ENCODE measurements at regions not wholly inside any gene's neighbourhood (a gene's known extent, or its start where the extent isn't known, plus 50 kb on each side); places are given as distances from the start of the nearest gene placed in this dataset.

DNA sequence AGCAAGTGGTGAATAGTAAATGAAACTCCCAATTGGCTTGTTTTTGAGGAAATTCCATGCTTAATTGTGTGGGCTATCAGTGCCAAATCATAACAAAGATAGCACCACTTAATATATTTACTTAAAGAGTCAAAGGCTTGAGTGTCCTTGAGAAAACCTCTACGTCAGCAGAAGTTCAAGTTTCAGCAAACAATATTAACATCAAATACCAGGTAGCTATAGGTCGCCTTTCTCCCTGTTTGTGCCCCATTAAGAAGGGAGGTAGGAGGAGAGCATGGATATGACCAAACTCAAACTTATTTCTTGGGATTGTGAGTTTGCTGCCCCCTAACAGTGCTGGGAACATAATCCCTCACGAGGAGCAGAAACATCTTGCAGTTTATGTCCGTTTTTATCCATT is 105.6 kb upstream of the SYN3 start:
- POLR2A ChIA-PET: no interaction called here
- H4K20me1 ChIP-seq (ENCODE audit: insufficient read depth): no peaks in the 10 kb centered on the region
- H3K4me2 ChIP-seq (ENCODE audit: low read length): no peak overlapping the region
- H3K9ac ChIP-seq (ENCODE audit: low read length): no peak overlapping the region
- no TSS peak for BruUV-seq (replicated peaks)
- H2AFZ ChIP-seq (ENCODE audit: low read depth, low read length, poor library complexity, severe bottlenecking): no peak overlapping the region
- intact Hi-C loops (cut with micrococcal nuclease): no loop called here
- H3K27ac ChIP-seq (ENCODE audit: low read depth, low read length): no peak overlapping the region
- RAD21 ChIA-PET (ENCODE audit: low non-redundant PET in 1 of 2, low total read pairs in 2 of 2, uncharacterized antibody in 2 of 2, unreplicated experiment in 2 of 2): no interaction called here
- DNase-seq (ENCODE audit: low read depth, low spot score) (no peak), ATAC-seq (no peak)
- no peaks in the 10 kb centered on the region for H3K4me1 ChIP-seq (ENCODE audit: control insufficient read depth in 1 of 2, insufficient read depth in 2 of 2, low read length in 2 of 2)
- no peaks in the 10 kb centered on the region for H3K27me3 ChIP-seq (ENCODE audit: insufficient read depth, low read length)
- H3K9me2 ChIP-seq (ENCODE audit: insufficient read depth): no peaks in the 10 kb centered on the region
- CTCF ChIA-PET: no interaction called here
- TF ChIP-seq EGR1 (IDR thresholded peaks at IDR 0.05; ENCODE audit: low read depth): no peak
- TF ChIP-seq EZH2phosphoT487 (IDR thresholded peaks at IDR 0.05; ENCODE audit: borderline replicate concordance): no peak
- no peak for TF ChIP-seq FOSL1 (IDR thresholded peaks at IDR 0.05; ENCODE audit: low read depth)
- TF ChIP-seq SIN3A (IDR thresholded peaks at IDR 0.05; ENCODE audit: low read depth): no peak
- TF ChIP-seq, protein P1, sequence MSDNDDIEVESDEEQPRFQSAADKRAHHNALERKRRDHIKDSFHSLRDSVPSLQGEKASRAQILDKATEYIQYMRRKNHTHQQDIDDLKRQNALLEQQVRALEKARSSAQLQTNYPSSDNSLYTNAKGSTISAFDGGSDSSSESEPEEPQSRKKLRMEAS (IDR thresholded peaks at IDR 0.05): no peak
- TF ChIP-seq RAD21 (IDR thresholded peaks at IDR 0.05; ENCODE audit: low read depth): no peak
- no peak overlapping the region for H3K4me3 ChIP-seq (replicated peaks in 1 of 2; ENCODE audit: low read depth in 1 of 2, low read length in 2 of 2)
- no peaks in the 10 kb centered on the region for H3K36me3 ChIP-seq (ENCODE audit: control insufficient read depth in 1 of 2, insufficient read depth in 2 of 2, low read length in 2 of 2)
- no peaks in the 10 kb centered on the region for H3K79me2 ChIP-seq (ENCODE audit: insufficient read depth, low read length)
- H3K9me3 ChIP-seq (ENCODE audit: control insufficient read depth in 1 of 2, insufficient read depth in 1 of 2, low read depth in 1 of 2, low read length in 2 of 2): peaks cover 0 to 3% of the 10 kb centered on the region in 2 experiments; a peak in 1 of 4 replicates

DNA sequence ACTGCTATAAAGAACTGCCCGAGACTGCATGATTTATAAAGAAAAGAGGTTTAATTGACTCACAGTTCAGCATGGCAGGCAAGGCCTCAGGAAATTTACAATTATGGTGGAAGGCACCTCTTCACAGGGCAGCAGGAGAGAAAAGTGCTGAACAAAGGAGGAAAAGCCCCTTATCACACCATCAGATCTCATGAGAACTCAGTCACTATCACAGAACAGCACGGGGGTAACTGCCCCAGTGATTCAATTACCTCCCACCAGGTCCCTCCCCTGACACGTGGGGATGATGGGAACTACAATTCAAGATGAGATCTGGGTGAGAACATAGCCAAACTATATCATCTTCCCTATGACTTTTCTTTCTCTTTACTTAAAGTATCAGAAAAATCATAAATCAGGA is 104.0 kb upstream of the SYN3 start:
- CTCF ChIA-PET: no interaction called here
- POLR2A ChIA-PET: no interaction called here
- DNase-seq (ENCODE audit: low read depth, low spot score): no peak
- BruUV-seq (replicated peaks): no TSS peak
- Histone ChIP-seq H3K9me2 (ENCODE audit: insufficient read depth) (no peaks in the 10 kb centered on the region), H3K27ac (ENCODE audit: low read depth, low read length) (no peak overlapping the region), H3K79me2 (ENCODE audit: insufficient read depth, low read length) (no peaks in the 10 kb centered on the region), H3K4me3 (replicated peaks in 1 of 2; ENCODE audit: low read depth in 1 of 2, low read length in 2 of 2) (no peak overlapping the region), H3K9ac (ENCODE audit: low read length) (no peak overlapping the region), H3K27me3 (ENCODE audit: insufficient read depth, low read length) (no peaks in the 10 kb centered on the region), H2AFZ (ENCODE audit: low read depth, low read length, poor library complexity, severe bottlenecking) (no peak overlapping the region), H3K4me2 (ENCODE audit: low read length) (no peak overlapping the region), H3K4me1 (ENCODE audit: control insufficient read depth in 1 of 2, insufficient read depth in 2 of 2, low read length in 2 of 2) (no peaks in the 10 kb centered on the region), H3K9me3 (ENCODE audit: control insufficient read depth in 1 of 2, insufficient read depth in 1 of 2, low read depth in 1 of 2, low read length in 2 of 2) (peaks cover 0 to 6% of the 10 kb centered on the region in 2 experiments; a peak in 1 of 4 replicates), H3K36me3 (ENCODE audit: control insufficient read depth in 1 of 2, insufficient read depth in 2 of 2, low read length in 2 of 2) (no peaks in the 10 kb centered on the region), H4K20me1 (ENCODE audit: insufficient read depth) (no peaks in the 10 kb centered on the region)
- intact Hi-C loops (cut with micrococcal nuclease): no loop called here
- ATAC-seq: no peak
- TF ChIP-seq ZFX (IDR thresholded peaks at IDR 0.05): no peak
- no peak for TF ChIP-seq RAD21 (IDR thresholded peaks at IDR 0.05; ENCODE audit: low read depth)
- TF ChIP-seq, protein P2, sequence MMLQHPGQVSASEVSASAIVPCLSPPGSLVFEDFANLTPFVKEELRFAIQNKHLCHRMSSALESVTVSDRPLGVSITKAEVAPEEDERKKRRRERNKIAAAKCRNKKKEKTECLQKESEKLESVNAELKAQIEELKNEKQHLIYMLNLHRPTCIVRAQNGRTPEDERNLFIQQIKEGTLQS (IDR thresholded peaks at IDR 0.05): no peak
- RAD21 ChIA-PET (ENCODE audit: low non-redundant PET in 1 of 2, low total read pairs in 2 of 2, uncharacterized antibody in 2 of 2, unreplicated experiment in 2 of 2): no interaction called here
